Sigmoid colon (tissue), 6 donors: ENCODE measurements at regions not wholly inside any gene's neighbourhood (a gene's known extent, or its start where the extent isn't known, plus 50 kb on each side); places are given as distances from the start of the nearest gene placed in this dataset.

Source experiments
- DNase-seq: peaks from one replicate; pipeline ENCODE4 v3.0.0-alpha.2; 2019
- H3K27ac ChIP-seq, 4 donors: fragments of 200-600 bp; sonication (generic); one replicate each; pipeline ENCODE4 v1.5.1; 2016 to 2019; ENCODE audit warnings: mild to moderate bottlenecking in 1 of 4
- H3K27me3 ChIP-seq, 3 donors: fragments of 200-600 bp; sonication (generic); one replicate each; pipeline ENCODE4 v1.5.1; 2019; ENCODE audit warnings: mild to moderate bottlenecking in 1 of 3
- H3K36me3 ChIP-seq, 4 donors: fragments of 200-600 bp; sonication (generic); one replicate each; pipeline ENCODE4 v1.5.1; 2016 to 2019
- H3K4me1 ChIP-seq, 4 donors: fragments of 200-600 bp; sonication (generic); one replicate each; pipeline ENCODE4 v1.5.1; 2017 to 2019
- H3K4me3 ChIP-seq, 4 donors: fragments of 200-600 bp; sonication (generic); one replicate each; pipeline ENCODE4 v1.5.1; 2017 to 2019; ENCODE audit warnings: mild to moderate bottlenecking in 2 of 4, moderate library complexity in 1 of 4
- H3K9me3 ChIP-seq, 4 donors: fragments of 200-600 bp in 3 of 4; sonication (generic) in 3 of 4; one replicate each; pipeline versions ENCODE4 v1.5.1 to v1.6.1; 2013 to 2019
- EP300 ChIP-seq, 4 donors: sonication (generic); formaldehyde crosslinking; IDR thresholded peaks; one replicate each; pipeline ENCODE4 v1.6.1; 2017; ENCODE audit warnings: antibody characterized with exemption in 4 of 4
- POLR2A ChIP-seq, 2 donors: fragments of 450-650 bp; IDR thresholded peaks; one replicate each; pipeline ENCODE4 v1.6.1; 2016; ENCODE audit warnings: antibody characterized with exemption in 2 of 2, mild to moderate bottlenecking in 2 of 2, moderate library complexity in 2 of 2
- POLR2AphosphoS5 ChIP-seq, 4 donors: sonication (generic); formaldehyde crosslinking; IDR thresholded peaks; one replicate each; pipeline ENCODE4 v1.6.1; 2017; ENCODE audit warnings: antibody characterized with exemption in 4 of 4
- WGBS, 2 donors: extraction: QIAGEN DNeasy Blood & Tissue Kit; methylation state at CpG; one replicate each; pipeline ENCODE4 v1.1.7; 2013; 5-methylcytosine and 5-hydroxymethylcytosine counted together
- intact Hi-C: fragments of 100-400 bp; cut with DNase I; formaldehyde crosslinking; loops from one replicate; pipeline ENCODE4 v1.15.1; 2023
- TF ChIP-seq, protein P1 (sequence below), 4 experiments: fragments of 450-650 bp in 3 of 4; fragments of 200-600 bp in 1 of 4; IDR thresholded peaks; one replicate each; pipeline ENCODE4 v1.5.1; 2016 to 2019; ENCODE audit warnings: antibody characterized with exemption in 4 of 4, mild to moderate bottlenecking in 3 of 4, moderate library complexity in 2 of 4
- donor health status: healthy with polysubstance abuse.
- donor health status: healthy.

DNA sequence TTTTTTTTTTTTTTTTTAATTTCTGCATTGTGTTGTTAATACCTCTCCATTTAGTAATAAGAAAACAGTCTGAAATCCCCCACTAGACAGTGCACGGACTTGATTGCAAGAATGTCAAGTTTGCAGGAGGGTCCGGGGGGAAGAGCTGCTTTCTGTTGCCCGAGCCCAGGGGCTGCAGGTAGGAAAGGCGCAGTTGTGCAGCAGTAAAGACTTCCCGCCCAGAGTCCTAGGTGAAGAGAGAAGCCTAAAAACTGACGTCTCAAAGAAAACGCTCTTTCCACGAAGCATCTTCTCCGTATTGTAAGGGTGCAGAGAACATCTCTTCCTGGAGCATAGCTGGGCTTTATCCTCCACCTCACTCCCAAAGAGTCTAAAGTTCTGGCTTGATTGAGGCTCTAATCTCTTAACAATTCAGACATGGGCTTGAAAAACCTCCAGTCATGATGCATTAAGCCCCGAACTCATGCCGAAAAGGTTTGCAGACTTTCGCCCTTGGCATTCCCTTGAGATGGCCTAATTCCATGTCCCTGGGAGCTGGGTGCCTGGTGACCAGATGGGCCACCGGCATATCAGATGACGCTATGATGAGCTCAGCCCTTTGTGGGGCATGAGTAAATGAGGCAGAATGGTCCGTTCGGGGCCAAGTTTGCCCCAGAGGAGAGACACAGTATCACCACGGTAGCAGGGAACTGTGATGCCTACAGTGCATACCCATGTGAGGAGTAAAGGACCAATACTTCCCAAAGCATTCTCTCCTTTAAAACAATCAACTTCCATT is 436.2 kb upstream of the ZFHX3 start:
- Histone ChIP-seq H3K27me3 (no peaks in the 10 kb centered on the region), H3K4me3 (no peak overlapping the region), H3K36me3 (no peaks in the 10 kb centered on the region), H3K4me1 (no peaks in the 10 kb centered on the region), H3K9me3 (no peaks in the 10 kb centered on the region), H3K27ac (no peak overlapping the region)
- intact Hi-C loops: no loop called here
- 79 to 89% methylated on average over 17 of the region's 17 CpGs for WGBS, 2 donors
- TF ChIP-seq, protein P1, sequence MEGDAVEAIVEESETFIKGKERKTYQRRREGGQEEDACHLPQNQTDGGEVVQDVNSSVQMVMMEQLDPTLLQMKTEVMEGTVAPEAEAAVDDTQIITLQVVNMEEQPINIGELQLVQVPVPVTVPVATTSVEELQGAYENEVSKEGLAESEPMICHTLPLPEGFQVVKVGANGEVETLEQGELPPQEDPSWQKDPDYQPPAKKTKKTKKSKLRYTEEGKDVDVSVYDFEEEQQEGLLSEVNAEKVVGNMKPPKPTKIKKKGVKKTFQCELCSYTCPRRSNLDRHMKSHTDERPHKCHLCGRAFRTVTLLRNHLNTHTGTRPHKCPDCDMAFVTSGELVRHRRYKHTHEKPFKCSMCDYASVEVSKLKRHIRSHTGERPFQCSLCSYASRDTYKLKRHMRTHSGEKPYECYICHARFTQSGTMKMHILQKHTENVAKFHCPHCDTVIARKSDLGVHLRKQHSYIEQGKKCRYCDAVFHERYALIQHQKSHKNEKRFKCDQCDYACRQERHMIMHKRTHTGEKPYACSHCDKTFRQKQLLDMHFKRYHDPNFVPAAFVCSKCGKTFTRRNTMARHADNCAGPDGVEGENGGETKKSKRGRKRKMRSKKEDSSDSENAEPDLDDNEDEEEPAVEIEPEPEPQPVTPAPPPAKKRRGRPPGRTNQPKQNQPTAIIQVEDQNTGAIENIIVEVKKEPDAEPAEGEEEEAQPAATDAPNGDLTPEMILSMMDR (IDR thresholded peaks at IDR 0.05): no peak
- TF ChIP-seq POLR2A (IDR thresholded peaks at IDR 0.05) (no peak), POLR2AphosphoS5 (IDR thresholded peaks at IDR 0.05) (no peak), EP300 (IDR thresholded peaks at IDR 0.05) (no peak)
- DNase-seq: no peak

DNA sequence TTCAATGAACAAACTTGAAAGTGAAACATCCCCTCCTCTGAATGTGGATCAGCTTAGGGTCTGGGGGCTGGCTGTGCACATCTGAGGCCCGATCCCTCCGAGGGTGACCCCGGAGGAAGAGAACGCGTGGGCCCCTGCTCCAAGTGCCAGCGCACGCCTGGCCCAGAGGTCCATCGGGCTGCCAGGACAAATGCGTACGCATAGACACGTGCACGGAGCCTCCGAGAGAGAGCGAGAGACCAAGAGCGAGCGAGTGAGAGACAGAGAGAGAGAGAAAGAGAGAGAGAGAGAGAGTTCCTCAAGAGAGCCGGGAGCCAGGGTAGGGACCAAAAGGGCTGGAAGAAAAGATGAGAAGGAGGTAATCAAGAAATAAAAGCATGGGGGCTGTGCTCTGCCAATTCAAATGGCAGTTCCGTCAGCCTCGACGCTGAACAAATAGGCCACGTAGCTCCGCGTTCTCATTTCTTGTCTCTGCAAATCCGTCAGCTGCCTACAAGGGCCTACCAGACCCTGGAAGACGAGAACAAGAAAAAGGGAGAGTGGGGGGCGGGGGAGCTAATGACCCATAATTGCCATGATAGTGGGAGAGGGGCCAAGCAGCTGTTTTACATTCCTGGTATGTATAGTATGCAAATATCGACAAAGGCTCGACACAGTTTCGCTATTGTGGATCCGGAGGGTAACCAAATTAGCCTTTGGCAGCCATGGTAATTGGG is 435.3 kb upstream of the ZFHX3 start:
- Histone ChIP-seq H3K27me3 (no peaks in the 10 kb centered on the region), H3K4me3 (no peak overlapping the region), H3K4me1 (no peaks in the 10 kb centered on the region), H3K9me3 (no peaks in the 10 kb centered on the region), H3K27ac (no peak overlapping the region), H3K36me3 (no peaks in the 10 kb centered on the region)
- DNase-seq: no peak
- WGBS, 2 donors: 29 to 50% methylated on average over 30 of the region's 30 CpGs
- intact Hi-C loops: no loop called here
- TF ChIP-seq, protein P1 (IDR thresholded peaks at IDR 0.05): no peak
- TF ChIP-seq POLR2A (IDR thresholded peaks at IDR 0.05): no peak
- no peak for TF ChIP-seq POLR2AphosphoS5 (IDR thresholded peaks at IDR 0.05)
- TF ChIP-seq EP300 (IDR thresholded peaks at IDR 0.05): no peak

DNA sequence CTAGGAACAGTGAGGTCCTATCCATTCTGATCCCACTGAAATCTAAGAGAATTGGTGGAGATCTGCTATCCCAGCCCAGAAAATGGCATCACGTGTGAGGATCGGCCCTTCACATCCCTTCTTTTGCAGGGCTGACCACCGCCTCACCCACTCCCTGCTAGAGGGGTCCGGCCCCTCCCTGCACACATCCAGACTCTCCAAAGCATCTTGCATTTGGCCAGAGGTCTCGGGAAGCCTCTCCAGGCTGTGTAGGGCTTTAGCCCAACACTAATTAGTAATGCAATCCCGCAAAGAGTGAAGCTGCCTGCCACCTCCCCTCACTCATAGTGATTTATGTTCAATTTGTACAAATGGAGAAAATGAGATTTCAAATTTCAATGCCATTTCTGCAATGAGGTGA is 434.4 kb upstream of the ZFHX3 start:
- H3K9me3 ChIP-seq: no peaks in the 10 kb centered on the region
- no peak for DNase-seq
- intact Hi-C loops: no loop called here
- H3K27me3 ChIP-seq: no peaks in the 10 kb centered on the region
- no peak for TF ChIP-seq POLR2A (IDR thresholded peaks at IDR 0.05)
- no peak for TF ChIP-seq POLR2AphosphoS5 (IDR thresholded peaks at IDR 0.05)
- no peak for TF ChIP-seq EP300 (IDR thresholded peaks at IDR 0.05)
- TF ChIP-seq, protein P1 (IDR thresholded peaks at IDR 0.05): no peak
- WGBS, 2 donors: 71 to 89% methylated on average over 6 of the region's 6 CpGs
- no peaks in the 10 kb centered on the region for H3K36me3 ChIP-seq
- H3K27ac ChIP-seq: no peak overlapping the region
- no peaks in the 10 kb centered on the region for H3K4me1 ChIP-seq
- no peak overlapping the region for H3K4me3 ChIP-seq

DNA sequence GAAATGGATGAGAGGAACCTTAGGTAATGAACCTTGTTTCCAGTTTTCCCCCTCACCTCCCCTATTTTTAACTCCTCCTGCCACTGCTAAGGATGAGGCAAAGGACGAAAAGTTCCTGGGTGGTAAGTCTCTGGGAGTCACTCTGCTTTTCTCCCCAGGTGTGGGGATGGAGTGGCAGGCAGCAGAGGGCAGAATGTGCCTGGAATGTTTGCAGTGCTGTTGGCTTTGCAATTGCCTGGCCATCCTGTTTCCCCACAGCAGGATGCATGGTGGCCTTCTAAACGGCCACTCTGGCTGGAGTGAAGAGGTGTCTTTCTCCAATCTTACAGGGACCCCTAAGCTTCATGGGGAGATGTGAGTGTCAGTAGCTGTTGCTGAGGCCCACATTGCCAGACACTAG is 432.5 kb upstream of the ZFHX3 start:
- intact Hi-C loops: no loop called here
- Histone ChIP-seq H3K4me3 (no peak overlapping the region), H3K36me3 (no peaks in the 10 kb centered on the region), H3K27ac (no peak overlapping the region), H3K4me1 (no peaks in the 10 kb centered on the region), H3K27me3 (no peaks in the 10 kb centered on the region), H3K9me3 (no peaks in the 10 kb centered on the region)
- DNase-seq: no peak
- TF ChIP-seq, protein P1 (IDR thresholded peaks at IDR 0.05): no peak
- TF ChIP-seq POLR2AphosphoS5 (IDR thresholded peaks at IDR 0.05) (no peak), EP300 (IDR thresholded peaks at IDR 0.05) (no peak), POLR2A (IDR thresholded peaks at IDR 0.05) (no peak)
- WGBS, 2 donors: 61 to 69% methylated on average over 2 of the region's 2 CpGs
